Osteocyte (in vitro differentiated cells): ENCODE measurements at regions not wholly inside any gene's neighbourhood (a gene's known extent, or its start where the extent isn't known, plus 50 kb on each side); places are given as distances from the start of the nearest gene placed in this dataset.

Experiments
- DNase-seq: peaks from one replicate; pipeline ENCODE4 v3.0.0; 2021; ENCODE audit warnings: mixed read lengths; ENCODE audit not compliant: unreplicated experiment; ENCODE audit errors: extremely low spot score
- H3K27ac Mint-ChIP-seq: one replicate; pipeline ENCODE4 v1.8.0; 2021; ENCODE audit warnings: mild to moderate bottlenecking, mixed read lengths; ENCODE audit not compliant: unreplicated experiment
- H3K27me3 Mint-ChIP-seq: one replicate; pipeline ENCODE4 v1.8.0; 2021; ENCODE audit warnings: mixed read lengths; ENCODE audit not compliant: unreplicated experiment
- H3K36me3 Mint-ChIP-seq: one replicate; pipeline ENCODE4 v1.8.0; 2021; ENCODE audit warnings: mixed read lengths; ENCODE audit not compliant: unreplicated experiment
- H3K4me1 Mint-ChIP-seq: one replicate; pipeline ENCODE4 v1.8.0; 2021; ENCODE audit warnings: mixed read lengths; ENCODE audit not compliant: unreplicated experiment
- H3K4me3 Mint-ChIP-seq: one replicate; pipeline ENCODE4 v1.8.0; 2021; ENCODE audit warnings: mild to moderate bottlenecking, moderate library complexity, mixed read lengths; ENCODE audit not compliant: unreplicated experiment
- H3K9me3 Mint-ChIP-seq: one replicate; pipeline ENCODE4 v1.8.0; 2021; ENCODE audit warnings: mixed read lengths; ENCODE audit not compliant: unreplicated experiment
- CTCF ChIP-seq: fragments of 200-600 bp; sonication (generic); IDR thresholded peaks from 2 replicates; pipeline ENCODE4 v1.5.0; 2021; ENCODE audit warnings: antibody characterized with exemption, mild to moderate bottlenecking, moderate library complexity

- no peak overlapping the region for H3K4me3 Mint-ChIP-seq
- TF ChIP-seq CTCF = no peak
- H3K27ac Mint-ChIP-seq = no peak overlapping the region
- DNase-seq = no peak
- H3K36me3 Mint-ChIP-seq = no peaks in the 10 kb centered on the region
- peaks cover 17% of the 10 kb centered on the region for H3K4me1 Mint-ChIP-seq
- H3K9me3 Mint-ChIP-seq = no peaks in the 10 kb centered on the region
- H3K27me3 Mint-ChIP-seq = peaks cover 52% of the 10 kb centered on the region
Measured at GRCh38 chr15:94056314-94056713, 175.0 kb upstream of the MCTP2 start.

- TF ChIP-seq CTCF = no peak
- Mint-ChIP-seq H3K27me3 (peaks cover 48% of the 10 kb centered on the region), H3K27ac (no peak overlapping the region), H3K4me1 (peaks cover 17% of the 10 kb centered on the region), H3K9me3 (no peaks in the 10 kb centered on the region), H3K36me3 (no peaks in the 10 kb centered on the region), H3K4me3 (no peak overlapping the region)
- no peak for DNase-seq
Measured at GRCh38 chr15:94053626-94054025, 177.7 kb upstream of the MCTP2 start.

GRCh38 chr15:94052711-94053110 is 178.7 kb upstream of the MCTP2 start:
- DNase-seq = no peak
- H3K4me1 Mint-ChIP-seq = peaks cover 17% of the 10 kb centered on the region
- no peak for TF ChIP-seq CTCF
- no peaks in the 10 kb centered on the region for H3K9me3 Mint-ChIP-seq
- H3K4me3 Mint-ChIP-seq = no peak overlapping the region
- H3K27me3 Mint-ChIP-seq = peaks cover 49% of the 10 kb centered on the region
- H3K27ac Mint-ChIP-seq = no peak overlapping the region
- H3K36me3 Mint-ChIP-seq = no peaks in the 10 kb centered on the region

GRCh38 chr15:94047566-94047965 is 183.8 kb upstream of the MCTP2 start:
- H3K27ac Mint-ChIP-seq = no peak overlapping the region
- no peaks in the 10 kb centered on the region for H3K36me3 Mint-ChIP-seq
- no peak for TF ChIP-seq CTCF
- H3K9me3 Mint-ChIP-seq = no peaks in the 10 kb centered on the region
- H3K27me3 Mint-ChIP-seq = peaks cover 34% of the 10 kb centered on the region
- H3K4me3 Mint-ChIP-seq = no peak overlapping the region
- H3K4me1 Mint-ChIP-seq = no peaks in the 10 kb centered on the region
- DNase-seq = no peak

DNA sequence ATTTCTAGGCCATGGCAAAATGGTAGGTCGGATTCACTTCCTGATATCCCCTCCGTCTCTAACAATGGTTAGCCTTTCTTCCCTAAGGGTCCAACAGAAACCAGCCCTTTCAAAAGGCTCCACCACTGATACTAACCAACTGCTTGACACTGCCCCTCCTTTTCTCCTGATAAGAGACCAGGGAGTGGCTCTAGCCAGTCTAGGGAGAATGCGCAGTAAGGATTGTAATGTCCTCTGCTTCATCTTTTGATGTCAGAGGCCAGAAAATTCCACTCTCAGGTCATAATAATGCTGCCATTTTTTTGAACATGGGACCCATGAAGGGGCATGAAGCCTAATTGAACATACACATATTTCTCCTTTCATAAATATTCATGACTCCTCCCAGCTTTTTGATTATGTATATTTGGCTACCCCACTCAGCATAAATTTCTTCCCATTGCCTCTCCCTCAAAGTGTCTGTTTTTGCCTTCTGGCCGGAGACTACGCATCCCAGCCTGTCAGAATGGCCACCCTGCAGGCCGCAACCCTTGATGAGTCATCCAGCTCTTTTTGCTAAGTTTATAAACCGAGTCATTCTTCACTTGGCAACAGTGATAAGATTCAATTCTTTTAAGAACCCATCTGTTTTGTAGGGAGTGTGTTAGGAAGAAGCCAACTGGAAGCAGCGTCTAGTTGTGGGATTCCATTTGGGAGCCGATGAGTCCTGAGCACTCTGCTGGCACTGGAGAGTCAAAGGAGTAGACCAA is 189.0 kb upstream of the MCTP2 start:
- Mint-ChIP-seq H3K9me3 (no peaks in the 10 kb centered on the region), H3K4me3 (no peak overlapping the region), H3K36me3 (no peaks in the 10 kb centered on the region), H3K27ac (no peak overlapping the region), H3K27me3 (peaks cover 25% of the 10 kb centered on the region), H3K4me1 (no peaks in the 10 kb centered on the region)
- no peak for DNase-seq
- no peak for TF ChIP-seq CTCF
